Activated naive CD8-positive, alpha-beta T cell treated with anti-CD3 and anti-CD28 coated beads, Interleukin-2, amount 50 U/mL, for 24 hours (primary cell): ENCODE measurements at regions not wholly inside any gene's neighbourhood (a gene's known extent, or its start where the extent isn't known, plus 50 kb on each side); places are given as distances from the start of the nearest gene placed in this dataset.
"Not testable (repeated sequence)": the region's sequence is repeated elsewhere in the genome, so short reads cannot be mapped to it uniquely, and the experiment has no call there.

Experiments
- ATAC-seq: fragments of 150-1000 bp; cut with Tn5 transposase; one replicate; pipeline ENCODE4 v1.10.0; 2021
- DNase-seq: peaks from one replicate; pipeline ENCODE4 v3.0.0; 2021
- H3K27ac Mint-ChIP-seq: one replicate; pipeline ENCODE4 v1.8.0; 2021; ENCODE audit warnings: mild to moderate bottlenecking, mixed read lengths
- H3K27me3 Mint-ChIP-seq: one replicate; pipeline ENCODE4 v1.8.0; 2021; ENCODE audit warnings: mixed read lengths
- H3K36me3 Mint-ChIP-seq: one replicate; pipeline ENCODE4 v1.8.0; 2021; ENCODE audit warnings: low read depth, mixed read lengths
- H3K4me1 Mint-ChIP-seq: one replicate; pipeline ENCODE4 v1.8.0; 2021; ENCODE audit warnings: mixed read lengths
- H3K4me3 Mint-ChIP-seq: one replicate; pipeline ENCODE4 v1.8.0; 2021; ENCODE audit warnings: mild to moderate bottlenecking, moderate library complexity, mixed read lengths
- H3K9me3 Mint-ChIP-seq: one replicate; pipeline ENCODE4 v1.8.0; 2021; ENCODE audit warnings: mixed read lengths

DNA sequence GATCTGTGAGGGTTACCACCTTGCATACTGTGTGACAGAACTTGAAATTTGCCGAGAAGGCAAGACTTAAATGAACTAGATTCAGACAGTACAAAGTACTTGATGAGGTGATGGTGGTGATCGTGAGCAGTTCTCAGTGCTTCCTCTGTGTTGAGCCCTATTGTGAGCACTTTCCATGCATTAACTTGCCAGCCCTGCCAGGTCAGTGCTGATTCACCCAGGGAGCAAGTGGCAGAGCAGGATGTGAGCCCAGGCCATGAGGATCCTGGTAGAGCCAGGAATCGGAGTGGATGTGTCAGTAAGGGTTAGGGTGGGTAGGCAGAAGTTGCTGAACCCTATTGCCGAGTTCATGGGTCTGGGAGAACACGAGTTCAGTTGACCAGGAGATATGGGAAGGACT, 4545.7 kb upstream of the TPTE start:
- not testable (repeated sequence) for H3K36me3 Mint-ChIP-seq, H3K4me3 Mint-ChIP-seq, H3K9me3 Mint-ChIP-seq, H3K27me3 Mint-ChIP-seq, H3K4me1 Mint-ChIP-seq, ATAC-seq, H3K27ac Mint-ChIP-seq, DNase-seq

- H3K27me3 Mint-ChIP-seq, ATAC-seq, H3K4me3 Mint-ChIP-seq, H3K36me3 Mint-ChIP-seq, H3K4me1 Mint-ChIP-seq, DNase-seq, H3K27ac Mint-ChIP-seq, H3K9me3 Mint-ChIP-seq: not testable (repeated sequence)
Observed at GRCh38 chr21:5997586-5997985, 4523.8 kb upstream of the TPTE start.

GRCh38 chr21:6015422-6016057, 4505.8 kb upstream of the TPTE start:
- H3K4me1 Mint-ChIP-seq, ATAC-seq, H3K27ac Mint-ChIP-seq, H3K36me3 Mint-ChIP-seq, DNase-seq, H3K4me3 Mint-ChIP-seq, H3K9me3 Mint-ChIP-seq, H3K27me3 Mint-ChIP-seq: not testable (repeated sequence)

GRCh38 chr21:6020460-6020859, 4500.9 kb upstream of the TPTE start:
- not testable (repeated sequence) for ATAC-seq, H3K36me3 Mint-ChIP-seq, H3K4me3 Mint-ChIP-seq, H3K4me1 Mint-ChIP-seq, H3K27ac Mint-ChIP-seq, DNase-seq, H3K9me3 Mint-ChIP-seq, H3K27me3 Mint-ChIP-seq

GRCh38 chr21:6020953-6021716, 4500.2 kb upstream of the TPTE start:
- not testable (repeated sequence) for H3K4me3 Mint-ChIP-seq, H3K27ac Mint-ChIP-seq, H3K9me3 Mint-ChIP-seq, H3K27me3 Mint-ChIP-seq, ATAC-seq, H3K4me1 Mint-ChIP-seq, H3K36me3 Mint-ChIP-seq, DNase-seq

- H3K9me3 Mint-ChIP-seq, ATAC-seq: not testable (repeated sequence)
Observed at GRCh38 chr21:6021717-6022270, 4499.6 kb upstream of the TPTE start.

DNA sequence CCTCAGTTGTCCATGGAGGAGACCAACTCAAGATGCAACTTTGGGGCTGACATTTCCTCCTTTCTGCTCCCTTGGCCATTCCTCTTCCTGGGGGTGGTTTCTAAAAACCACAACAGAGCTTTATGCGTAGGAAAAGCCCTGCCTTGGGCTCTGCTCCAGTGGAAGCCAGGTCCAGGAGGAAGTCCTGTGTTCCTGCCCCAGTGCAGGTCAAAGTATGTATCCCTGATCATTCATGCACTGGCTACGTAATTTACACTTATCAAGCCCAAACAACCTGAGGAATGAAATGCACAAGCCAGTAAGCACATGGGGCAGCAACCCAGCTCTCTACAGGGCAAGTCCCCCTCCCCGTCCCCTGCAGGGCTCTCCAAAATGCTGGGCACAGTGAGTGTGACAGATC, 4498.1 kb upstream of the TPTE start:
- H3K4me3 Mint-ChIP-seq, DNase-seq, H3K9me3 Mint-ChIP-seq, H3K27ac Mint-ChIP-seq, H3K4me1 Mint-ChIP-seq, ATAC-seq, H3K36me3 Mint-ChIP-seq, H3K27me3 Mint-ChIP-seq: not testable (repeated sequence)

More at GRCh38 chr21:6021717-6022270, 4499.6 kb upstream of the TPTE start:
- H3K27me3 Mint-ChIP-seq, H3K4me1 Mint-ChIP-seq, H3K27ac Mint-ChIP-seq, H3K4me3 Mint-ChIP-seq, DNase-seq, H3K36me3 Mint-ChIP-seq: not testable (repeated sequence)

DNA sequence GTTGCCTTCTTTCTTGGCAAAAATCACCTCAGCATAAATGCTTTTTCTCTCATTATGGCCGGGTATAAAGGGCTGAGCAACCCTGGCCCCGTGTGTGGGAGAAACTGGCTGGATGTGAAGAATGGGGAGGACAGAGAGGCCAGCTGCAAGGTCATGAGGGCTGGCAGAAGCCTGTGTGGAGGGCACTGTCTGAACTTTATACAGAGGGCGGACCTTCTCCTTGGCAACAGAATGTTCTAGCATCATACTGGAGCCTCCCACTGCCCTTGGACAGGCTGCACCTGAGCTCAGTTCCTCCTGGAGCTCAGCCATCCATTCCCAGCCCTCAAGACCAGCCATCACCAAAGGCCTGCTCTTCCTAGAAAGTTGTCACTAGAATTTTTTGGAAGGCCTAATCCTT, 4496.2 kb upstream of the TPTE start:
- not testable (repeated sequence) for H3K4me1 Mint-ChIP-seq, ATAC-seq, H3K27me3 Mint-ChIP-seq, H3K4me3 Mint-ChIP-seq, H3K9me3 Mint-ChIP-seq, H3K36me3 Mint-ChIP-seq, DNase-seq, H3K27ac Mint-ChIP-seq

- not testable (repeated sequence) for H3K9me3 Mint-ChIP-seq, H3K36me3 Mint-ChIP-seq, H3K27me3 Mint-ChIP-seq, H3K27ac Mint-ChIP-seq, H3K4me3 Mint-ChIP-seq, H3K4me1 Mint-ChIP-seq, DNase-seq
- ATAC-seq: peak; percentile 99
Observed at GRCh38 chr21:6027497-6027896, 4493.9 kb upstream of the TPTE start.

DNA sequence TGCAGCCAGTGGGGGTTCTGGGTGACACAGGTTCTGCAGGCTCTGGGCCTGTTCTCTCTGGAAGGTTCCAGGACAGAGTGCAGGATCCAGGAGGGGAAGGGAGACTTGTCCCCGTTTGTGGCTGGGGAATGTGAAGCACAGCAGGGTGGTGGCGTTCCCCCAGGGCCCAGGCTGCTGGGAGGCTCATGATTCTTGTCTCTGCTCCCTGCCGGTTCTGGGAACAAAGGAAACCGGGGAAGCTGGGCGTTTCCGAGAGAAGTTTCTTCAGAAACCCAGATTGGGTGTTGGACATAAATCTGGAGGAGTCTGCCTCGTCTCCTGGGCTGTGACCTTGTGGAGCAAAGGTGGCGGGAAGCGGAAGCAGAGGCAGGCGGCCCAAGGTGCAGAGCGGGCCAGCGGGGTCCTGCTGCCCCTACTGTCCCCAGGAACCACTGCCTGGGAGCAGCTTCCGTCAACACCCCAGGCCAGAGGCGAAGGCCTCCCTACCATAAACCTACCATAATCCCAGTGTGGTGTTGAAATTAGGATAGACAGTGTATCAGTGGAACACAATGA, 4487.2 kb upstream of the TPTE start:
- not testable (repeated sequence) for H3K36me3 Mint-ChIP-seq, H3K27me3 Mint-ChIP-seq, H3K4me3 Mint-ChIP-seq

DNA sequence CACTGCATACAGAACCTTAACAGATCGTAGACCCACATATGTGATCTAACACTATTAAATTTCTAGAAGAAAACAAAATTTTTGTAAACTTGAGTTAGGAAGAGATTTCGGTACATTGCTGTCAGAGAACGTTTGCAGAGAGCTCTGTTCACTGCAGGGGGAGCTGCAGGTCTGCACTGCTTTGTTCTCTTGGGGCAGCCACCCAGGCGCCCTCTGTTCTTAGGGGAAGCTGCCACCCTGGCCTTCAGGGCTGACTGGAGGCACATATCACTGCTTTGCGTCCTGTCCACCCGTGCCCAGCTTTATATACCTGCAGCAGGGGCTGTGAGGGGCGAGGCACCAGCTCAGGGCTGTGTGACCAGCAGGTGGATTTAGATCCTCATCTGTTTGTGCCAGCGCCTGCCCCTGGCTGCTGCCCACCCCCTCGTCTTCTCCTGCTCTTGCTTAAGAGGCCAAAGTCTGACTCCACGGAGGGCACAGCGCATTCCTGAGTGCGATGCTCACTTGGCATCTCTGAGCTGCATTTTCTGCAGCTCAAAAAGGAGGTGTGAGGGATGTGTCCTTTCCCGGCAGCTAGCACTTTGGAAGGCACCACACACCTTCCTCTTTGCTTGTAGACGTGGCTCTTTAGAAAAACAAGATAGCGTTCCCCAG, 4486.4 kb upstream of the TPTE start:
- H3K9me3 Mint-ChIP-seq, H3K4me1 Mint-ChIP-seq, H3K27ac Mint-ChIP-seq, ATAC-seq, DNase-seq, H3K36me3 Mint-ChIP-seq, H3K4me3 Mint-ChIP-seq, H3K27me3 Mint-ChIP-seq: not testable (repeated sequence)

More for the DNA sequence above, 4487.2 kb upstream of the TPTE start:
- H3K4me1 Mint-ChIP-seq, ATAC-seq, H3K27ac Mint-ChIP-seq, H3K9me3 Mint-ChIP-seq, DNase-seq: not testable (repeated sequence)

DNA sequence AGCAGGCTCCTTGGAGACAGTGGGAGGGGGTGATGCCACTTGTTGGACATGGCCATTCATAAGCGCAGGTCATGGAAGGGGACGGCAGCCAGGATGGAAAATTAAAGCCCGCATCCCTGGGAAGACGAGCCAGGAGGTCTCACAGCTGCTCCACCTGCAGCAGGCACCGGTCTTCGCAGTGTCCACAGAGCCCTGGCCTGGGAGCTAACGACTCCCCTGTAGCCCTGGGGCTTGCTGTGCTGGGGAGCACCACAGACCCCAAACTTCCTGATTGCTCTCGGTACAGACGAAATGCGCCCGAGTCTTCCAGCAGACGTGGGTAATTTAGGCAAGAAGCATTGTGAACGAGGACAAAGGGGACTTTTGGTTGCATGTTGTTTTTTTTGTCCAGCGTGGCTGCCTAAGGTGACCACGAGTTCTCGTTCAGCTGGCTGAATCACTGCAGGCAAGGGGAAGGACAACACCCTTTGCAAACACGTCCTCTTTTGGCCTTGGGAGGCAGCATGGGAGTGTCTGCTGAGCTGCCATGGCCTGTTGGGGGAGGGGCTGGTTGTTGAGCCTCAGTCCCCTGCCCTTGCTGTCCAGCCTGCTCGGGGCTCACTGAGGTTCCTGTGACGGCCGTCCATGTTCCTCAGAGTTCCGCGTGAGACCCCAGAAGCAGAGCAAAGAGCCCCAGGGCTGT, 4485.8 kb upstream of the TPTE start:
- not testable (repeated sequence) for H3K27ac Mint-ChIP-seq

GRCh38 chr21:6039224-6039623, 4482.2 kb upstream of the TPTE start:
- H3K27me3 Mint-ChIP-seq, DNase-seq, H3K9me3 Mint-ChIP-seq, H3K4me3 Mint-ChIP-seq, H3K36me3 Mint-ChIP-seq, ATAC-seq, H3K27ac Mint-ChIP-seq, H3K4me1 Mint-ChIP-seq: not testable (repeated sequence)

More for the DNA sequence above, 4485.8 kb upstream of the TPTE start:
- not testable (repeated sequence) for H3K9me3 Mint-ChIP-seq, H3K27me3 Mint-ChIP-seq, DNase-seq, H3K36me3 Mint-ChIP-seq, ATAC-seq, H3K4me1 Mint-ChIP-seq, H3K4me3 Mint-ChIP-seq

DNA sequence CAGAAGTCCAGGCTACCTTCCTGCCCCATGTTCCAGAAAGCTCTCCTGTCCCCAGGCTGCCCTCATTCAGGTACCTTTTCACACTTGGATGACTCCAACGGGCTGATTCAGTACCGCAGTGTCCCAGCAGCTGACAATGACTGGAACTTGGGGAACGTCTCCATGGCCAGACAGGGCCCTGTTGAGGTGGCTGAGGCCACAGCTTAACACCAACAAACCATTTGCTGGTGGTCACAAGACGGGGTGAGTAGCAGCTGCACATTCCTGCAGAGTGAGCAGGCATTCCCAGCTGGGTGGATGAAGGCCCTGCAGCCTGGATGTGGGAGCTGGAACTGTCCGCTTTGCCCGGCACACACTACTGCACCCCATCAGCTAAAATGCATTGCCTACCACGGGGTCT, 4481.3 kb upstream of the TPTE start:
- H3K36me3 Mint-ChIP-seq, DNase-seq, H3K27me3 Mint-ChIP-seq, H3K4me3 Mint-ChIP-seq, ATAC-seq, H3K9me3 Mint-ChIP-seq, H3K27ac Mint-ChIP-seq, H3K4me1 Mint-ChIP-seq: not testable (repeated sequence)
